ENCODE measurements at regions not wholly inside any gene's neighbourhood (a gene's known extent, or its start where the extent isn't known, plus 50 kb on each side); places are given as distances from the start of the nearest gene placed in this dataset.

- TF ChIP-seq CTCF (IDR thresholded peaks at IDR 0.05) (no peak), POLR2A (IDR thresholded peaks at IDR 0.05) (no peak), POLR2AphosphoS5 (IDR thresholded peaks at IDR 0.05) (no peak)
Observed at GRCh38 chr9:134265078-134265477, 61.2 kb upstream of the RXRA start.

All from sigmoid colon (tissue), 4 donors.